Adrenal gland (tissue), 5 donors: ENCODE measurements at regions not wholly inside any gene's neighbourhood (a gene's known extent, or its start where the extent isn't known, plus 50 kb on each side); places are given as distances from the start of the nearest gene placed in this dataset.

Experiments used
- POLR2A ChIP-seq, 2 donors: fragments of 450-650 bp; IDR thresholded peaks; one replicate each; pipeline ENCODE4 v1.6.1; 2017; ENCODE audit warnings: antibody characterized with exemption in 2 of 2, mild to moderate bottlenecking in 2 of 2, moderate library complexity in 1 of 2
- TF ChIP-seq, protein P1 (sequence below), 6 experiments: fragments of 450-650 bp in 4 of 6; fragments of 200-600 bp in 2 of 6; sonication (generic) in 1 of 6; IDR thresholded peaks; 1 replicate in 5 of 6; 2 replicates in 1 of 6; pipeline versions ENCODE4 v1.5.1 to v1.8.0; 2016 to 2021; ENCODE audit warnings: antibody characterized with exemption in 6 of 6, mild to moderate bottlenecking in 2 of 6, moderate library complexity in 1 of 6
- donor health status: DM: no; HTN: no; CAD: no.

DNA sequence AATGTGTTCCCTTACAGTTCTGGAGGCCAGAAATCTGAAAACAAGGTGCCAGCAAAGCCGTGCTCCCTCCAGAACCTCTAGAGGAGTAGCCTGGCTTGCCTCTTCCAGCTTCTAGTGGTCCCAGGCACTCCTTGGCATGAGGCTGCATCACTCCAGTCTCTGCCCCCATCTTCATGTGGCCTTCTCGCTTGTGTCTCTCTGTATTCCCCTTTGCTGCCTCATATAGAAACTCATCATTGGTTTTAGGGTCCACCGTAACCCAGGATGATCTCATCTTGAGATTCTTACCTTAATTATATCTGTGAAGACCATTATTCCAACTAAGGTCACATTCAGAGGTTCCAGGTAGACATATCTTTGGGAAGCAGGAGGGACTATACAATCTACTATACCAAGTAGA is 182.4 kb downstream of the SKIDA1 start:
- TF ChIP-seq POLR2A (IDR thresholded peaks at IDR 0.05), result no peak
- TF ChIP-seq, protein P1, sequence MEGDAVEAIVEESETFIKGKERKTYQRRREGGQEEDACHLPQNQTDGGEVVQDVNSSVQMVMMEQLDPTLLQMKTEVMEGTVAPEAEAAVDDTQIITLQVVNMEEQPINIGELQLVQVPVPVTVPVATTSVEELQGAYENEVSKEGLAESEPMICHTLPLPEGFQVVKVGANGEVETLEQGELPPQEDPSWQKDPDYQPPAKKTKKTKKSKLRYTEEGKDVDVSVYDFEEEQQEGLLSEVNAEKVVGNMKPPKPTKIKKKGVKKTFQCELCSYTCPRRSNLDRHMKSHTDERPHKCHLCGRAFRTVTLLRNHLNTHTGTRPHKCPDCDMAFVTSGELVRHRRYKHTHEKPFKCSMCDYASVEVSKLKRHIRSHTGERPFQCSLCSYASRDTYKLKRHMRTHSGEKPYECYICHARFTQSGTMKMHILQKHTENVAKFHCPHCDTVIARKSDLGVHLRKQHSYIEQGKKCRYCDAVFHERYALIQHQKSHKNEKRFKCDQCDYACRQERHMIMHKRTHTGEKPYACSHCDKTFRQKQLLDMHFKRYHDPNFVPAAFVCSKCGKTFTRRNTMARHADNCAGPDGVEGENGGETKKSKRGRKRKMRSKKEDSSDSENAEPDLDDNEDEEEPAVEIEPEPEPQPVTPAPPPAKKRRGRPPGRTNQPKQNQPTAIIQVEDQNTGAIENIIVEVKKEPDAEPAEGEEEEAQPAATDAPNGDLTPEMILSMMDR (IDR thresholded peaks at IDR 0.05), result no peak
